GM18499 (cell line): ENCODE measurements at regions not wholly inside any gene's neighbourhood (a gene's known extent, or its start where the extent isn't known, plus 50 kb on each side); places are given as distances from the start of the nearest gene placed in this dataset.

Experiments
- ATAC-seq: cut with Tn5 transposase; IDR thresholded peaks from one replicate; pipeline ENCODE4 v1.9.1; 2021; ENCODE audit warnings: moderate number of reproducible peaks; ENCODE audit not compliant: insufficient read depth, unreplicated experiment

DNA sequence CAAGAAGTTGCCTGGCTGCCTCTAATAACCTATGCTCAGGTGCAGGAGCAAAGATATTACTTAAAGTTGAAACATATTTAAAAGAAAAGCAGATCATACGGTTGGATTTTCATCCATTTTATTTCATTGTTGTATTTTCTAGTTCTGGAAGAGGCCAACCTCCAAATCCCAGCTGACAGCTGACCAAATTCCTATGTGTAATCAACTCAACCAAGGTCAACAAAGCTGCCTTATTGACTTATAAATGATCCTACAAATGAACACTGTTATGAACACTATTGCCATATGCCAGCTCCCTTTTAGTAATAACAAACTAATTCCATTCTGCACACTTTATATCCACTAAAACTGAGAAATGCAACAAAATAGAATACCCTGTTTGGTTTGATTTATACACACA lies 1537.4 kb downstream of the SLITRK1 start:
- no peak for ATAC-seq

DNA sequence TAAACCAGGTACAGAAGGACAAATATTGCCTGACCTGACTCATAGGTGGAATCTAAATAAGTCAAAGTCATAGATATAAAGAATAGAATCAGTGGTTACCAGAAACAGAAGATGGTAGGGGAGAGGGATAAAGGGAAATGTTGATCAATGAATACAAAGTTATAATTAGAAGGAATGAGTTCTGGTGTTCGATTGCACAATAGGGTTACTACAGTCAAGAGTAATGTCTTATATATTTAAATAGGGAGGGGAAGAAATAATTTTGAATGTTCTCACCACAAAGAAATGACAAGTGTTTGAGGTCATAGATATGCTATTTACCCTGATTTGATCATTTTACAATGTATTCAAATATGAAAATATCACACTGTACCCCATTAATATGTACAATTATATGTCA lies 1541.2 kb downstream of the SLITRK1 start:
- no peak for ATAC-seq

GRCh38 chr13:82330499-82330898 lies 1551.8 kb downstream of the SLITRK1 start:
- ATAC-seq, result no peak

GRCh38 chr13:82323101-82323500 lies 1559.2 kb downstream of the SLITRK1 start:
- no peak for ATAC-seq

DNA sequence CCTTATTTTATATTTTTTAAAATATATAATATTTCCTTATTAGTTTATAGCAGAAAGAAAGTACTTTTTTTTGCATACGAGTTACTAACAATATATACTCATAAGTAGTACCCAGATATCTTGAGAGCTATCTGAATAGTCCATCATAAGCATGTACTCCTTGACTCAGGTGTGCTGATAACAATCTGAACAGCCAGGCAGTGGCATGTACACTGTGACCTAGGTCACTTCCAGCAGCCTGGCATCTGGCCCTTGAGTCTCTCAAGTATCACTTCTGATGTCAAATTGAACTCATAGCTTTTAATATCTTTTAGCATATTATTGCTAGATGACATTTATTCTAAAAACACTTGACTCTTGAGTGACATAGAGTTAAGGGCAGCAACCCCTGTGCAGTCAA lies 1576.7 kb downstream of the SLITRK1 start:
- ATAC-seq, result no peak

GRCh38 chr13:82298106-82298505 lies 1584.2 kb downstream of the SLITRK1 start:
- no peak for ATAC-seq

DNA sequence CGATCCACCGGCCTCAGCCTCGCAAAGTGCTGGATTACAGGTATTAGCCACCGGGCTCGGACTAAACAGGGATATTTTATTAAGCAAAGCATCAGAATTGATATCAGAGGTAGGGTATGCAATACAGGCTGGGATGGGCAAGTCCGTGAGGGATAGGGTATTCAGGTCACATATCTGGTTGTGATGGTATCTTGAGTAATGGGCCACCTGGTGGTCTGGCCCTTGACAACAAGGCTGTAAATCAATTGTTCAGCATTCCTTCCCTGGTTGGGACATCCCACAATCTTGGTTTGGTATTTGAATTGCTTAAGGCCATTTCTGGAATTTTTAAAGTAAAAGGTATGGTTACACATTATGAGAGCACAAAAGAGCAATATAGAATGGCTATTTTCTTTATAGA lies 1588.0 kb downstream of the SLITRK1 start:
- ATAC-seq, result no peak

- ATAC-seq, result no peak
These were observed 1589.9 kb downstream of the SLITRK1 start for GRCh38 chr13:82292334-82292733.

DNA sequence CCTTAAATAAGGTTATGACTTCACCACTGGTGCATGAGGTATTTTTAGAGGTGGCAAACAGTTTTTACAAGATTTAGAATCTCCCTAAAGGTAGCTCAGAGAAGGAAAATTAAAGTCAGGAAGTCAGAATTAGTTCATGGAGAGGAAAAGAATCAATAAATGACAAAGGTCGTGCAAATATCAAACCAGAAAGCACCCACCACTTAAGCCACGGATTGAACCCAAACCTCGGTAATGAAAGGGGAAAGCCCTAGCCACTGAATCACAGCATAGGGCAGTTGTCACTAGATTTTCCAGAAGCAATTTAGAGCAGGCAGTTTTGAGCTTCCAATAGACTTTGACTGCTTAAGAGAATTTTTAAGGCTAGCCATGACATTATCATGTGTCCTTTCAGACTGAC lies 1590.4 kb downstream of the SLITRK1 start:
- no peak for ATAC-seq

GRCh38 chr13:82275644-82276043 lies 1606.6 kb downstream of the SLITRK1 start:
- ATAC-seq, result no peak

GRCh38 chr13:82259284-82259683 lies 1623.0 kb downstream of the SLITRK1 start:
- ATAC-seq, result no peak

GRCh38 chr13:82257790-82258507 lies 1624.3 kb downstream of the SLITRK1 start:
- ATAC-seq, result no peak

DNA sequence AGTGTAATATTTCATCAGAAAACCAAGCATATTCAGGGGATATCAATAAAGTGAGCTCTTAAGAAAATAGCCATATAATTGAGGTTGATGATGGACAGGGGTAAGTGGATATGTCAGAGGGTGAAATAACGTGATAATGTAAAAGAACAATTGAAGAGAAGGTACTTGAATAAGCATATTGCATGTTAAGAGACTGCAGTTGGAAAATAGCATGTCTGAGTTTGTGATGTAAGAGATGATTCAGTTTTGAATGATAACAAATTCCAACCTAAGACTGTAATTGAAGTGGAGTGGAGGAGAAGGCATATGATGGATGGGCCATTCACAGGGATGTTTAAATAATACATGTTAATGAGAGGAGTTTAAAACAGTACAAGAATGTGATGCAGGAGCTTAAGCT lies 1633.5 kb downstream of the SLITRK1 start:
- no peak for ATAC-seq

- no peak for ATAC-seq
These were observed 1636.4 kb downstream of the SLITRK1 start for GRCh38 chr13:82245860-82246259.

GRCh38 chr13:82224806-82225205 lies 1657.5 kb downstream of the SLITRK1 start:
- no peak for ATAC-seq

GRCh38 chr13:82221621-82222020 lies 1660.7 kb downstream of the SLITRK1 start:
- no peak for ATAC-seq

DNA sequence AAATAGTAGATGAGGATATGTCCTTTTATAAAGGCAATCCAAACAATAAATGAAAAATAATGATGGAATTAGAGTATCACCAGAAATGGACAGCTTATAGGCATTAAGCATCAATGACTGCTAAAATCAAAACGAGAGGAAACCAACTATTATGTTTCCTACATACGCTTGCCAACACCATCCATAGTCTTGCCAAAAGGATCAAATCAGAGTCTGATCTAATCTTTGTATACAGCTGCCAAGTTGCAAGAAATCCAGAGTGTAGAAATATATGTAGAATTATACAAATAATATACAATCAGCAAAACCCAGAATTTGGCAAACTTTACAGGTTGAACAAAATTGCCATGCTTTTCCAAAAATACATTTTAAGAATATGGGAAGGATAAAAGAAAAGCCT lies 1661.6 kb downstream of the SLITRK1 start:
- no peak for ATAC-seq

DNA sequence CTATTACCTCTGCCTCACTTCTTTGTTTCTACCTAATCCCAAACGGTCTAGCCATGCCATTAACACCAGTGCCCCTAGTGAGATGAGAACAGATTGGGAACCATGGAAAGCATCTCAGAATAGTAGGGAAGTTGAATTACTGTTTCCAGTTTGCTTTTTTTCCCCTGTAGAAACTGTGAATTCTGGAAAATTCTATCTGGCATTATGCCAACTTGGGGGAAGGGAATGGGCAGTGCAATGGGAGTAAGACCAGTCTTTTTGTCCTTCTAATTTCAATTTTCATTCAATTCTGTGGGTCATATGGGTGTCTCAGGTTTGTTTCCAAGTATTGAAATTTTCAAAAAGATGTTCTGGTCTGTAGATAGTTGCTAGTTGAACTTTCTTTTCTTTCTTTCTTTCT lies 1666.1 kb downstream of the SLITRK1 start:
- no peak for ATAC-seq

GRCh38 chr13:82214341-82214740 lies 1667.9 kb downstream of the SLITRK1 start:
- no peak for ATAC-seq

DNA sequence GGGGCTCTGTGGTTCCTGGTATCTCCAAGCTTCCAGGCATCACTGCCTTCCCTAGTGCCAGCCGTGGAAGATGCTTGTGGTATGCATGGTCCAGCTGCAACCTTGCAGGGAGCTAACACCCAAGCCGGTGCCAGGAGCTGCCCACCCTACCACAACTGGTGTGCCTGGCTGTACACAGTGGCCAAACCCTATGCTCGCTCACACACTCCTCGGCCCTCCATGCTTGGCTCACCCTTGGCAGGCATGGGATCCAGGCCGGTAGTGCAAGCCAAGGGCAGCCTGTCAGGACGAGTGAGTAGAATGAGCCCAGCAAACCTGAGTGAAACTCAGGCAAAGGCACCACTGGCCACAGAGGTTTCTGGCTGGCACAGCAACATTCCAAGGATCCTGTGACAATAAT lies 1676.0 kb downstream of the SLITRK1 start:
- no peak for ATAC-seq

- ATAC-seq, result no peak
These were observed 1679.9 kb downstream of the SLITRK1 start for GRCh38 chr13:82202398-82202797.

DNA sequence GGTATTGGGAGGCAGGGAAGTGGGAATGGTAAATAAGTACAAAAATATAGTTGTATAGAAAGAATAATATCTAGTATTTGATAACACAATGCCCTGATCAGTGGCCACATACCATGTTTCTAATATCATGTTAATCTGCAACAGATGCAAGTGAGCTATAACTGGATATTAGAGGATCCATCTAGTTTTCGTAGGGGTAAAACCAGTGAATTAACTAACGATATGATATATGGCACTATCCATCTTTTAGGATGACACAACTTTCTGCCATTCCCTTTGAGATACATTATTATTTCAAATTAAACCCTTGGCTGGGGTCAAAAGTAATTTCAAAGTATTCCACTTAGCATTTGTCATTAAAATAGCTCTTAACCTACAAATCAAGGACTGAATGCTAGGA lies 1686.2 kb downstream of the SLITRK1 start:
- no peak for ATAC-seq

GRCh38 chr13:82187227-82187626 lies 1695.0 kb downstream of the SLITRK1 start:
- ATAC-seq, result no peak
